IMR-90 (cell line): ENCODE measurements at regions not wholly inside any gene's neighbourhood (a gene's known extent, or its start where the extent isn't known, plus 50 kb on each side); places are given as distances from the start of the nearest gene placed in this dataset.

Source experiments
- CEBPB ChIP-seq: IDR thresholded peaks from 2 replicates; pipeline ENCODE4 v1.6.1; 2012; ENCODE audit warnings: low read depth, low read length, improper control_type of control experiment
- CTCF ChIP-seq: conservative IDR thresholded peaks from 2 replicates; pipeline ENCODE4 v1.5.1; 2012; ENCODE audit warnings: mild to moderate bottlenecking, low read depth, low read length, improper control_type of control experiment
- FOS ChIP-seq: fragments of 150-350 bp; IDR thresholded peaks from 2 replicates; pipeline ENCODE4 v1.6.1; 2016; ENCODE audit warnings: low read depth, low read length
- MAZ ChIP-seq: IDR thresholded peaks from 2 replicates; pipeline ENCODE4 v1.6.1; 2012; ENCODE audit warnings: low read depth, mild to moderate bottlenecking, low read length, improper control_type of control experiment, moderate library complexity, borderline replicate concordance
- POLR2A ChIP-seq: IDR thresholded peaks from 2 replicates; pipeline ENCODE4 v1.6.1; 2012; ENCODE audit warnings: mild to moderate bottlenecking, low read depth, low read length
- RAD21 ChIP-seq: IDR thresholded peaks from 2 replicates; pipeline ENCODE4 v1.6.1; 2012; ENCODE audit warnings: low read length, improper control_type of control experiment
- RFX5 ChIP-seq: IDR thresholded peaks from 2 replicates; pipeline ENCODE4 v1.8.0; 2012; ENCODE audit warnings: low read depth, mild to moderate bottlenecking, low read length, moderate library complexity
- USF2 ChIP-seq: fragments of 150-350 bp; IDR thresholded peaks from 2 replicates; pipeline ENCODE4 v1.6.1; 2017; ENCODE audit warnings: mild to moderate bottlenecking, antibody characterized with exemption, low read length, low read depth

GRCh38 chr5:117682416-117682815 lies 1107.8 kb upstream of the SEMA6A start:
- TF ChIP-seq CTCF (no peak), USF2 (no peak), POLR2A (no peak), FOS (no peak), RFX5 (no peak), RAD21 (no peak), MAZ (no peak), CEBPB (no peak)
